ENCODE measurements at regions not wholly inside any gene's neighbourhood (a gene's known extent, or its start where the extent isn't known, plus 50 kb on each side); places are given as distances from the start of the nearest gene placed in this dataset.

DNA sequence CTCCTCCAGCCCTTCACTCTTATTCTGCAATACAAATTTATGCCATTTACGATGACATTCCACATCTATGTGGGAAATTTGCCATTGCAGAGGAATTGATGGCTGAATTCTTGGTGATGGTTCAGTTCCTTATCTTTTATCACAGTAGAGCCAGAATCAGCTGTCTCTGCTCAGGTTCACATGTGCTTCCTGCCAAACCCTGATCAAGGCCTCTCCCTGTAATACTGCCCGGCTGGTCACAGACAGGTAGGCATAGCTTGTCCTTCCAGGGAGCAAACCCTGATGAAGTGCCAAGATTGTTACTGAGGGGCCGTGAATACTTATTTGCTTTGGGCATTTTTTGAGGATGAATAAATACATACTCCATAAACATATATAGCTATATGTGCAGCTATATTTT lies 450.0 kb downstream of the NSUN3 start:
- DNase-seq (ENCODE audit: low spot score), result no peak

DNA sequence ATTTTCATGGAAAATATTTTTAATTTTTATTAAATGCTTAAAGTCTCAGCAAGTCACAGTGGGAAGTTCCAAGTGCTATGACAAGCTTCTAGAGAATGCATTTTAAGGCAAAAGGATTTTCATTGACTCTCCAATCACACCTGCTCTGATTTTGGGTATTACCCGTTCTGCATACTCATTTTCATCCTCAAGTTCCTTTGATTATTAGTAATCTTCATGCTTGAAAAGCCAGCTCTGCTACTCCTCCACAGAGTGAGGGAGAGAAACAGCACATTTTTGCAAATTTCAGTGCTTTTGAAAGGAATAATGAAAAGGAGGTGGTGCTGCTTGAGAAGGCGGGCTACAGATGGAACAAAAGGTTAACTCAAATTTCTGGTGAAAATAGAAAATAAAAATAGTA lies 450.7 kb downstream of the NSUN3 start:
- DNase-seq (ENCODE audit: low spot score), result no peak

DNA sequence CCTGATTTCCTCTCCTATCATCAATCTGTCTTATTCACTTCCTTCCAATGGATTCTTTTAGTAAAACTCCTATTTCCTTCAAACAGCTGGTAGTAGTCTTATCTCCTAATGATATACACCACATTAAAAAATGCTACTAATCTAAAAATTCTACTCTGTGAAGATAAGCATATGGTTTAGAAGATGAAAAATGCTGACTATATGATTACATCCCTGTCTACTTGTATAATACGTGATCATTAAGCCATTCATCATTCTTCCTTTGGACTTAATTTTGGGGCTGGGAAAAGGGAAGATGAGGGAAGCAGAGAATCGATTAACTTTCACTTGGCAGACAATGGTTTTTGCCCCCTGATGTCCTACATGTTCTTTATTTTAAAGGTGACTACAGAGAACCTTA lies 453.1 kb downstream of the NSUN3 start:
- no peak for DNase-seq (ENCODE audit: low spot score)

DNA sequence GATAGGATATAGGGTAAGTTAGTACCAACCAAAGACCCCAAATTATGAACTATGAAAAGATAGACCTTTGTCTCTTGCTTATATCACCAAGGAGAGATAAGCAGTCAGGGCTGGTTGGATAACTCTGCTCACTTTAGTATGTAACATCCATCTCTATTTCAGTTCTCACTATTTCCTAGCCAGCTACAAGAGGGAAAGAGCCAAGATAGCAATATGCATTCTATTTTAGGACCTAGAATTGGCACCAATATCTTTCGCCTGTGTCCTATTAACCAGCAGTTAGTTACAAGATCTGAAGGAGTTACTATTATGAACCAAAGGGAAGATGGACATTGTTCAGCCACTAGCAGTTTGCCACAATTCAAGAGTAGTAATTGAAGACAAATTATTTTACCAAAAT lies 457.5 kb downstream of the NSUN3 start:
- no peak for DNase-seq (ENCODE audit: low spot score)

DNA sequence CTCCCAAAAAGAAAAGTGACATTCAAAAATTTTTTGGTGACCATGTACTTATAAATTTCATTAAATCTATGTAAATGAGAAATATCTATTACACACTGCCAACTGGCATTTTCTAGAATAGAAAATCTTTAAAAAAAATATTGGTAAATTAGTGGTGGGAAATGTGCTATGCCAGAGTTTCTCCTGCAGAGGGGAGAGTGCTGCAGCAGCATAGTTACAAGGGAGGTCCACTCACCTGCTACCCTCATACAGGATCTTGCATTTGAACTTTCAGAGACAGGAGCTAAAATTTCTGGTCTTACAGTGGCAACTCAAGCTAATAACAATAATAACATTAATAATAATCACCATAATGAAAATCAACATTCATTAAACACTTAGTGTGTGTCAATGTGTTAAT lies 459.6 kb downstream of the NSUN3 start:
- no peak for DNase-seq (ENCODE audit: low spot score)

DNA sequence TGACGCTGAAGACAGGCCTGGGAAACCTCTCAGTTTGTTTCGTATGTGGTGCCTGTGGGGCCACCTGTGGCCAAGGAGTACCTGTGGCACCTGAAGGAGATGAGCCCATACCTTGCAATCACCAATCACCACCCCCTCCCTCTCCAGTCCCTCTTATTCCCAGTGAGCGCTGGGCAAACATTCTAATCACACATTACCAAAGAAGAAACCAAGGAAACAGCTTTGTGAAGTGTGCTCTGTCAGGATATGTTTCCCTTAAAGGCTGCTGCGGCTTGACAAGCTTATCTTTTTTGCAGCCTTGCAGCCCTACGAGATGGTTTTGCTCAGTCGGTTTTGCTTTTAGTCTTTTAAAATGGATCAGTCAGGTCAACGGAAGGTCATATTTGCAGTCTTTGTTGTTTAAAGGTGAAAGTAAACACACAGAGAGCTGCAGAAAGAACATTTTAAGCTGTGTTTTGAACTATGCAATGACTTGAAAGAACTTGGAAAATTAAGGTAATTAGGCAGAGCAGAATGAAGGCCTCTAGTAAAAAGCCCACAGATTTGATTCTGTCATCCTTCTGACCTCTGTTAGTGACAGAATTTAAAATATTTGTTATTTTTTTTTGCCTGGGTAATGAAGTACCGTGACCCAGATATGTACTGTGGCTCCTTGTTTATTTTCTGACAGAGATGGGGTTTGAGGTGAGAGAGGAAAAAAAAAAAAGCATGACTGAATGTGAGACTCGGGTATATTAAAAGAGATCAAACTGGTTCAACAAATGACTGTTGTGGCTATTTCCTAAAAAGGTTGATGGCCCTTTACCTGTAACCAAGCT lies 461.4 kb downstream of the NSUN3 start:
- DNase-seq (ENCODE audit: low spot score), result no peak

DNA sequence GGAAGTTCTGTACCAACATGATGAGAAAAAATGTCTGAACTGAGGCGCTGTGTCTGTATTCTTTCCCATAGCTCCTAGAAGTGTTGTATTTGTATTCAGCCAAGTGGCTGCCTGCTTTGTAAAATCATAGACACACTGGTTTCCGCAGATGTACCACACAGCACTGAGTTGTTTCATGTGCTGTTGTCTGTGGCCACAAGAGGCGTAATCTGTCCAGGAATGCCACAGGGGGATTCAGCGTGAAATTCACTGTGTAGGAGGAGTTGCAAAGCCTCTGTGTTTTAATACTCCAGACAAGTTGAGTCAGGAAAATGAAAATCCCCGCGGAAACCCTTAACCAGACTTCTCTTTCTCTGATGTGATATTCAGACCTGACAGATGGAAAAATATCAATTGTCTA lies 462.2 kb downstream of the NSUN3 start:
- DNase-seq (ENCODE audit: low spot score), result peak; percentile 20

DNA sequence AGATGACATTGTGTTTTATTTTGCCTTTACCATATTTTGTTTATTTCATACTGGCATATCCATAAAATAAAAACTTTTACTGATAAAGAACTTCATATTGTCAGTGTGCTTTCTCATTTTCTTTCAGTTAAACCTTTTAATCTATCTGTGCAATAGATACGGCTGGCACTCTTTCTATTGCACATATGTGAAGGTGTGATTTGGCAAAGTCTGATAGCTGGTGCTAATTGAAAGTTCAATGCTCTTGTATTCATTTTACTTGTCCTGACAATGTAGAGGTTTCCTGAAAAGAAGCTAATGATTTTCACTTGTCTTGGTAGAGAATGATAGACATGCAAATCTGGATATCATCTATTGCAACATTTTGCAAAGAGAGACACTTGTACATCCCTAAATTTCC lies 467.0 kb downstream of the NSUN3 start:
- no peak for DNase-seq (ENCODE audit: low spot score)

DNA sequence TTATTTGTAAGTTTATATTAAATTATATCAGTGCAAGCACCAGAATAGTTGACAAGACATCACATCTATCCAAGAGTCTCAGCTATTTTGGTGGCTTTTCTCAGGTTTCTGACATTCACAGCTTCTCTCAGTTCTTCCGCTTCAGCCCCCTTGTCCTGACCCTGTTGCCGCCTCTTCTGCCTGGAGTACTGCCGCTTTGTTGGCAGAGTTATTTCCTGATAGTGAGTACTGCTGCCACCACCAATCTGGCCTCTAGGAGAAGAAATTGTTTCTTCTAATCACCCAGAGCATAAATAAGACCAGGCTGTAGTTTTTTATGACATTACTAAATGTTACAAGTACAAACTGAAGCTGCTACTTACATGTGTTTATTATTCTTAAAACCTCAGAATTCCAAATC lies 470.1 kb downstream of the NSUN3 start:
- DNase-seq (ENCODE audit: low spot score), result no peak

DNA sequence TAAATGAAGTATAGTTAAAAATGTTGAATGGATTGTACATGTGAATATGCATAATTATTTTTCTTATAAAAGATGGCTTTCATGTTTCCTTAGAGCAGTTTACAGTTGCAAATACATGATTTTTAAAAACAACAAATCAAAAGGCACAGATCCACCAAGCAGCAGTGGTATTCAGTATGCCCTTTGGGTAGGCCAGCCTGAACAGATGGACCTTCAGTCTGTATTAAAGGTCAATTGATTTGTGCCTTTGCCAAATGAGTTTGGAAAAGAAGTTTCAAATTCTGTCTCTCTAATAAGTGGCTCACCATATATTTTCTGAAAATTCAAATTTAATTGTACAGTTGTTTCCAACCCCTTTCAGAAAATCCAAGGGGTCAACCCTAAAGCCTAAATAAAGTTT lies 477.1 kb downstream of the NSUN3 start:
- DNase-seq (ENCODE audit: low spot score), result no peak

DNA sequence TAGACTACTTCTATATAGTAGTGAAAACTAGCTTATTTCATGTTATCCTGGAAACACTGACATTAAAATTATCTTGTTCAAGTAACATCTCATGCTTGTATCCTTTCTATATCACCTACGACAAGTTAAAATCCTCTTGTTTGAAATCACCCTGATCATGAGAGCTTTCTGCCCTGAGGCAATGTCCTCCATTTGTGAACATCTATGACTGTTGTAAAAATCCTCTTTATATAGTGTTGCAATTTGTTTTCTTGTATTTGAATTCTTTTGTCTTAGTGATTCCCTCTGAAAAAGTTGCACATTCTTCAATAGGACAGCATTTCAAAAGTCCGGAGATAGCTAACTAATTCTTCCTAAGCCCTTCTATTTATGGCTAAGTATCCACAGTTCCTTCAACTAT lies 480.3 kb downstream of the NSUN3 start:
- no peak for DNase-seq (ENCODE audit: low spot score)

DNA sequence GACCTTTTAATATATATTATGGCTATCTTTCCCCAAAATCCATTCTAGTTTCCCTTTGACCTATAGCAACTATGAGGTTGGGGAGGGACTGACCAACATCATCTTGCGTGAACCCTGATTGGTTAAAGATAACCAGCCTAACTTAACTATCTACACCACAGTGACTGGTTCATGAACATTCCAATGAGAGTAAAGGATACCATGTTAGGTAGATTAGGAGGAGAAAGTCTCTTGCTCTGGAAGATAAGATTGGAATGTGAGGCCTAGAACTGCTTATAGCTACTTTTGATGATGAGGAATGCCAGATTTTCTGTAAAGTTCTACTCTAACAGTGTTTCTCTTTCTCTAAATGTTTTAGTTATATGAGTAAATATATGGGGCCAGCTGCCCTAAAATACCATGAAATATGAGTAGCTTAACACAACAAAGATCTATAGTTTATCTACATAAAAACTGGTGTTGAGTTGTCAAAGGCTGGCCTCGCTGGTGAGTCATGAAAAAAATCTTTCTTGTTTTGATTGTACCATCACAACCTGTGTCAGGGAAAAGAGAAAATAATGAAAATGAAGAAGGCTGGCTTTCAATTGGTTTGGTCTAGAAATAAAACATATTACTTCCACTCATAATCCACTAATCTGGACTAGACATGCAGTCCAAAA lies 481.4 kb downstream of the NSUN3 start:
- no peak for DNase-seq (ENCODE audit: low spot score)

DNA sequence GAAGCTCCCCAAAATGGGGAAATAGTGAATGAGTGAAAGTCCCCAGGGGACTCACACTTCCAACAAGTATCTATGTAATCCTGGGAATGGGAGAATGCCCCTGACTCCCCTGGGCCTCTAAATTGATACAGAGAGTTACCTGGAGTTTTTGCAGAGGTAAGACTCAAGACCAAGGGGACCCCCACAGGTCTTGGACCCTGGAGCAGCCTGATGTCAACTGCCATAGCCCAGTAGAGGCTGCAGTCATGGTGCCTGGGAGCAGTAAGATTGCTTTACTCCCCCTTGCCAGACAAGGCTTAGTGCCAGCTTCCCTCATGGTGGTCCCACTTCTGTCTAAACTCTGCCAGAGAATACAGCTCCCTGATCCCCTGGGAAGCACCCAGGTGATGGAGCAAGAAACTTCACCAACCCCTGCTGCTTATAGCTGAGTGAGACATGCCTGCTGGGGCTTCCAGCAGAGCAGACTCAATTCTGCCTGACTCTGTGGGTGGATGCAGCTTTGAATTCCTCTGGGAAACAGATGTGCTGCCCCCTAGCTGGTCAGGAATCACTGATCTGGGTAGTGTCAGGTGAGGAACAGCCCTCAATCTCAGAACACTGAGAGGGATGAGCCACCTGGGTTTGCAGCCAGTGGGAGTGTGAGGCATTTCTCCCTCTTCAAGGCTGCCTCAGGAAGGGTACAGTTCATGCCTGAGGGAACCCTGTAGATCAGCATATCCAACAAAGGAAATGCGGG lies 485.9 kb downstream of the NSUN3 start:
- no peak for DNase-seq (ENCODE audit: low spot score)

DNA sequence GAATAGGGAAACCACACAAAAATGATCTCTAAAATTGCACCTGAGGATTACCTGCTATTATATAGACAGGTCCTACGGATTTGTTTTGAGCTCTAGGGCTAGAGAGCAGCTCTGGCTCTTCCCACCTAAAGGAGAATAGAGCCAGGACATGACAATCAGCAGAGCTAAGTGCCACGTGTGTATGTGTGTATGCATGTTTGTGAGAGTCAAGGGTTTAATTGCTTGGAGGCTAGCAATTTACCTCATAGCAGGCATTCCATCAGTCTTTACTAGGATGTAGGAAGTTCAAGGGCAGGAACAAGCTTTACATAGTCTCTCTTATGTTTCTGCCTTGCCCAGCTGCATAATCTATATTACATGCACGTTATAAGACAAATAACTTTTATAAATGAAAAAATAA lies 498.2 kb downstream of the NSUN3 start:
- DNase-seq (ENCODE audit: low spot score), result no peak

DNA sequence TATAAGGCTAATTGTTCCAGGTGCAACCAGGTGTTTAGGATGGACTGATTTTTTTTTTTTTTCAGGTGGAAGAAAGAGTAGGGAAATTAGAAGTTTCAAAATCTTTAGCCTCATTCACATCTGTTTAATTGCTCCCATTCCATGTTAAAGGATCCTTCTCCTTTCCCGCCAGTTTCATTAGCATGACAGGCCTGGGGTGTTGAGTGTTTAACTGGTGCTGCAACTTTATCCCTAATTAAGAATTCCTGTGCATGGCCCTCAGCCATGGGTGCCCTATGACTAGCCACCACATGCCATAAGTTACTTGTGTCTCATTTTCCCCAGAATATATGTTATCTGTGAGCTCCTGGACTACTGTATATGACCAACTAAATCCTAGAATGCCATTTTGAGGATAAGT lies 501.4 kb downstream of the NSUN3 start:
- no peak for DNase-seq (ENCODE audit: low spot score)

DNA sequence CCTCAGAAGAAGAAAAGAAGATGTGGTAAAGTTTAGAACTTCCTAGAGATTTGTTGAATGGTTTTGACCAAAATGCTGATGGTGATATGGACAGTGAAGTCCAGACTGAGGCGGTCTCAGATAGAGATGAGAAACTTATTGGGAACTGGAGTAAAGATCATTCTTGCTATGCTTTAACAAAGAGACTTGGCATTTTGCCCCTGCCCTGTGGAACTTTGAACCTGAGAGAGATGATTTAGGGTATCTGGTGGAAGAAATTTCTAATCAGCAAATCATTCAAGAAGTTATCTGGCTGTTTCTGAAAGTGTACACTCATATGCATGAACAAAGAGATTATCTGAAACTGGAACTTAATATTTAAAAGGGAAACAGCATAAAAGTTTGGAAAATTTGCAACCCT lies 505.2 kb downstream of the NSUN3 start:
- no peak for DNase-seq (ENCODE audit: low spot score)

DNA sequence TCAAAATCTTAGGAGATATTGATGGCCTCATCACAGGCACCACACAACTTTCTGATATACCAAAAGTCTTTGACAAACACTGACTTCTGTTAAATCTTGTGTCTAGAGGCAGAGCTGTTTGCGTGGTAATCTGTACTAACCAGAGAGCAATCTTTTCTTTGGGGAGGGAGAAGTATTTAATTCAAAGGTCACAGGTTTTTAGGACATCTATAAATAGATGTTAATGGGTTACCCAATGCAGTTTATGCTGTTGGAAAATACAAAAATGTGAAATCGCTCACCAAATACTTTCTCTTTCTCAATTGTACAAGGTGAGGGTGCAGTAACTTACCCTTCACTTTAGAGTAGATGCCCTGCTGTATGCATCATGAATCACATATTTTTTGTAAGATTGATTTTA lies 510.5 kb downstream of the NSUN3 start:
- no peak for DNase-seq (ENCODE audit: low spot score)

DNA sequence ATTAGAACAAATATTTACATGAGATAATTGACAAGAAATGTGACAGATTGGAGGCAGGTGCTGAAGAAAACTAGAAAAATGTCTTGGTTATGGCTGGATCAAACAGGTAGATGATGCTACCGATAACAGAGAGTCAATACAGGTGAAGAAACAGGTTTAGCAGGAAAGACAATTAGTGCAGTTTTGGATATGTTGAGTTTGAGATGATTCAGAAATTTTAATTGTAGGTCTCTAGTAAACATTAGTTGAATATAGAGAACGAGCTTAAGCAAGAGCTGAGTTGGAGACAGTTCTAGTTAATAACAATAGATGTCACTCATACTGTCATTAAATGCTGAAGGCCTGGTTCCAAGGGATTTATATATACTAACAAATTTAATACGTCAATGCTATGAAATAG lies 524.4 kb downstream of the NSUN3 start:
- no peak for DNase-seq (ENCODE audit: low spot score)

DNA sequence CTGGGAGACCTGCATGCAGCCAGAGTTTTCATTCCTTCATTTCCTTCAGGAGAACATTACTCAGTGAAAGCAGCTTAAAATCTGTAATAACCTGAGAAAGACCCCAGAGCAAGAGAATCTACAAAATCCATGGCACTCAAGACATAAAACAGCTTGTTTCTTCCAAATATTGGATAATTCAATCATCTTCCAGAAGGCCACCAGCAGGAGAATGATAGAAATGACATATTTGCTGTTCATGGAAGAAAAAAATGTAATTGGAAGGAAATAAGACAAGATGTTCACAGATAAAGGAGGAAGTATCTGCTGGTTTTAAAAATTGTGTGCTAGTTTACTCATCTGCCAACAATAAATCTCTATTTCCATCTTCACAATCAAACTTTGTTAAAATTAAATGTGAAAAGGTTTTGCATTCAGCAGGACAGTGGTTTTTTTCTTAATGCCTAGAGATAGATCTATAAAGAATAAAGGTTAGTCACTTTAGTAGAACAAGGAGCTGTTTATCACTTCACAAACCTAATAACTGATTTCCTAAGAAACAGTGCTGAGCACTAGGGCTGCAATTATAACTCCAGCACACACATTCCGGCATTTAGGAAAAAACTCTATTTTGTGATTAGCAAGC lies 530.8 kb downstream of the NSUN3 start:
- no peak for DNase-seq (ENCODE audit: low spot score)

DNA sequence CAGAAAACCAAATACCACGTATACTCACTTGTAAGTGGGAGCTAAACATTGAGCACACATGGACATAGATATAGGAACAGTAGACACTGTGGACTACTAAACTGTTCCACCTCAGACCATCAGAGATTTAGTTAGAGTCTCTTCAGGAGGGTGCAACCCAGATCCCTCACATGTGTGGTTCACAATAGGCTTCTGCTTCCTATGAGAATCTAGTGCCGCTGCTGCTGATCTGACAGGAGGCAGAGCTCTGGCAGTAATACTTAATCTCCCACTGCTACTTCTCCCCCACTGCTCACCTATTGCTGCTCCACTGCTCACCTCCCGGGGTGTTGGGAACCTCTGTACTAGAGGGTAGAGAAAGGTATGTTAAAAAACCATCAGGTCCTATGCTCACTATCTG lies 533.3 kb downstream of the NSUN3 start:
- DNase-seq (ENCODE audit: low spot score), result no peak

DNA sequence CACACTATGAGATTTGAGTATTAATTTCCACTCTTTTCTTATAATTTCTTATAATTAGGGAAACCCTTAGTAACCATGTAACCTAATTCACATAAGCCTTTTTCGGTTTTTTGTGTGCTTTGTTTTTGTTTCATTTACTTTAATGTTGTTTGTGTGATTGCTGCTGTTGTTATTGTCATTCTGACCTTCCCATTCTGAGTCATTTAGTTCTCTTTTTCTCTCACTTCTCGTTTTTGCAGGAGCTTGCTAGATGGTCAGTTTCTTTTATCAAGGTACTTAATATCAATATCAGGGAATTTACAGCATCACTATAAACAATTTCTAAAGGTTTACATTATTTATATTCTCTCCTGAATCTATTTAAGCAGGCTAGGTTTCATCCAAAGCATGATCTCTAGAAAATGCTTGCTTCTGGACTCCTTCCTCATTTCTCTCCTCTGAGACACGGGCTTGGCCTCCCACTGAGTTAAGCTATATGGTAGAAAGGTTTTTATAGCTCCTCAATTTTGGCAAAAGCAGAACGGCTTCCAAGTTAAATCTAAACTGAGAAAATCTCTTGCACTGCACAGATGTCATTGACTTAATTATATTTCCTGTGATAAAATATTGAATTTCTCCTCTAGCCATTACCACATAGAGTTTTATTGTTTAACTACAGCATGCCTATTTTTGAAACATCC lies 534.2 kb downstream of the NSUN3 start:
- no peak for DNase-seq (ENCODE audit: low spot score)

DNA sequence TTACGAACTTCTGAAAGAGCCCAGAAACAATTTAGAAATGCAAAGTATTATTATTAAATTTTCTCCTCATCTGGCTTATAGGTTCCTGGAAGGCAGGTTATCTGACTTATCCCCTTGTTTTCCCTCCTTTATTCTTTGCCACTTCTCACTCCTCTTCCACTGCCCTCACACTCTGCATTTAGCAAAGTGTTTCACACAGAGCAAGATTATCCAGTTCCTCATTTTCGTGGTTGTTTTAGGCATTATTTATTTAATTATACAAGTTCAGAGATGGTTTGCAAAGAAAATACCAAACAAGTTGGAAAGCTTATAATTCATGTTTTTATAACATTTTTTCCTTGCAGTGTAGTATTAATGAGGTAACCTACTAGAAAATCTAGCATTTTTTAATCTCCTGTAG lies 544.9 kb downstream of the NSUN3 start:
- DNase-seq (ENCODE audit: low spot score), result no peak
